AG09309 (cell line): ENCODE measurements at regions not wholly inside any gene's neighbourhood (a gene's known extent, or its start where the extent isn't known, plus 50 kb on each side); places are given as distances from the start of the nearest gene placed in this dataset.

Source experiments
- DNase-seq: peaks from one replicate; pipeline ENCODE4 v3.0.0-alpha.2; 2010; ENCODE audit warnings: low read depth
- H3K4me3 ChIP-seq: 2 replicates; pipeline ENCODE4 v1.5.1; 2011; ENCODE audit warnings: mild to moderate bottlenecking, low read depth, low read length, moderate library complexity; ENCODE audit not compliant: control insufficient read depth
- TF ChIP-seq, protein P1 (sequence below): IDR thresholded peaks from 2 replicates; pipeline ENCODE4 v1.5.1; 2011; ENCODE audit warnings: mild to moderate bottlenecking, low read depth, low read length, inconsistent platforms; ENCODE audit not compliant: insufficient read depth, control insufficient read depth; ENCODE audit errors: missing control alignments

DNA sequence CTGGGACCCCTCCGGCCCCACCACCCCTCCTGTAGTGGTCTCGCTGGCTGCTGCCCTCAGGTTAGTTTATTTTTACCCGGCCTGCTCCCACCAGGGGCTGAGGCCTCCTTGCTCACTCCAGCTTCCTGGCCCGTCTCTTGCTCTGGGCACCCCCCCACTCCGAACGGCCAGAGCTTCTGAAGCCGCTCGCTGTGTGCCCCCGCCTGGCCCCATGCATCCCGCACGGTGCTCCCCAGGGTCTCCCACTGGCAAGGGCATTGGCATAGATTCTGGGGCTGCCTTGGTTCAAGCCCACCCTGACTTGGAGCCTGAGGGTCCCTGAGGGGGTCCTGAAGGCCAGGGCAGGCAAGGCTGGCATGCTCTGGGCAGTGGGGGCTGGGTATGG, 186.4 kb downstream of the SEC14L1 start:
- TF ChIP-seq, protein P1, sequence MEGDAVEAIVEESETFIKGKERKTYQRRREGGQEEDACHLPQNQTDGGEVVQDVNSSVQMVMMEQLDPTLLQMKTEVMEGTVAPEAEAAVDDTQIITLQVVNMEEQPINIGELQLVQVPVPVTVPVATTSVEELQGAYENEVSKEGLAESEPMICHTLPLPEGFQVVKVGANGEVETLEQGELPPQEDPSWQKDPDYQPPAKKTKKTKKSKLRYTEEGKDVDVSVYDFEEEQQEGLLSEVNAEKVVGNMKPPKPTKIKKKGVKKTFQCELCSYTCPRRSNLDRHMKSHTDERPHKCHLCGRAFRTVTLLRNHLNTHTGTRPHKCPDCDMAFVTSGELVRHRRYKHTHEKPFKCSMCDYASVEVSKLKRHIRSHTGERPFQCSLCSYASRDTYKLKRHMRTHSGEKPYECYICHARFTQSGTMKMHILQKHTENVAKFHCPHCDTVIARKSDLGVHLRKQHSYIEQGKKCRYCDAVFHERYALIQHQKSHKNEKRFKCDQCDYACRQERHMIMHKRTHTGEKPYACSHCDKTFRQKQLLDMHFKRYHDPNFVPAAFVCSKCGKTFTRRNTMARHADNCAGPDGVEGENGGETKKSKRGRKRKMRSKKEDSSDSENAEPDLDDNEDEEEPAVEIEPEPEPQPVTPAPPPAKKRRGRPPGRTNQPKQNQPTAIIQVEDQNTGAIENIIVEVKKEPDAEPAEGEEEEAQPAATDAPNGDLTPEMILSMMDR: no peak
- no peak for DNase-seq
- H3K4me3 ChIP-seq: no peak overlapping the region

DNA sequence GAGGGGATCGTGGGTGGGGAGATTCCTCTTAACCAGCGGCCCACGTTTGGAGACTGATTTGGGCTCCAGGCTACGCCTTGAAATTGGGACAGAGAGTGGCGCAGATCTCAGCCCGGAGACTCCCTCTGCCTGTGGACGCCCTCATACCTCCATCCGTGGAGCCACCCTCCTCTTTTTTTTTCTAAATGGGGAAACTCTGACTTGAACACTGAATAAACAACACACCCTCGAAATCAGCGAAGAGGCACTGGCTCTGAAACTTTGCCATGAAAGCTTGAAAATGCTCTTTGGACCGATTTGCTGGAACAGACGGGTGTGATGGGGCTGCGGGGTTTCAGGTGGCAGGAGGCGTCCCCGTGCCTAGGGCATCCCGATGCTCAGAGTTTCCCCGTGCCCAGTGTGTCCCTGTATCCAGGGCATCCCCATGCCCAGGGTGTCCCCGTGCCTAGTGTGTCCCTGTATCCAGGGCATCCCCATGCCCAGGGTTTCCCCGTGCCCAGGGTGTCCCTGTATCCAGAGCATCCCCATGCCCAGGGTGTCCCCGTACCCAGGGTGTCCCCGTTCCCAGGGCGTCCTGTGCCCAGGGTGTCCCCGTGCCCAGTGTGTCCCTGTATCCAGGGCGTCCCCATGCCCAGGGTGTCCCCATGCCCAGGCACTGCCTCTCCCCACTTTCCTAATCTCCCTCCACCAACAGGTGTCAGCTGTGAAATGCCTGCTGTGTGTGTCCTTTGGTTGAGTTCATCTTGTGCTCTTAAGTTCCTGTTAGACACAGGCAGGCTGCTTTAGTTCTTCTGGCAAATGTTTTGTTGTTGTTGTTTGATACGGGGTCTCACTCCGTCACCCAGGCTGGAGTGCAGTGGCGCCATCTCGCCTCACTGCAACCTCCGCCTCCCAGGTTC, 187.0 kb downstream of the SEC14L1 start:
- DNase-seq: no peak
- H3K4me3 ChIP-seq: no peak overlapping the region
- TF ChIP-seq, protein P1: no peak

DNA sequence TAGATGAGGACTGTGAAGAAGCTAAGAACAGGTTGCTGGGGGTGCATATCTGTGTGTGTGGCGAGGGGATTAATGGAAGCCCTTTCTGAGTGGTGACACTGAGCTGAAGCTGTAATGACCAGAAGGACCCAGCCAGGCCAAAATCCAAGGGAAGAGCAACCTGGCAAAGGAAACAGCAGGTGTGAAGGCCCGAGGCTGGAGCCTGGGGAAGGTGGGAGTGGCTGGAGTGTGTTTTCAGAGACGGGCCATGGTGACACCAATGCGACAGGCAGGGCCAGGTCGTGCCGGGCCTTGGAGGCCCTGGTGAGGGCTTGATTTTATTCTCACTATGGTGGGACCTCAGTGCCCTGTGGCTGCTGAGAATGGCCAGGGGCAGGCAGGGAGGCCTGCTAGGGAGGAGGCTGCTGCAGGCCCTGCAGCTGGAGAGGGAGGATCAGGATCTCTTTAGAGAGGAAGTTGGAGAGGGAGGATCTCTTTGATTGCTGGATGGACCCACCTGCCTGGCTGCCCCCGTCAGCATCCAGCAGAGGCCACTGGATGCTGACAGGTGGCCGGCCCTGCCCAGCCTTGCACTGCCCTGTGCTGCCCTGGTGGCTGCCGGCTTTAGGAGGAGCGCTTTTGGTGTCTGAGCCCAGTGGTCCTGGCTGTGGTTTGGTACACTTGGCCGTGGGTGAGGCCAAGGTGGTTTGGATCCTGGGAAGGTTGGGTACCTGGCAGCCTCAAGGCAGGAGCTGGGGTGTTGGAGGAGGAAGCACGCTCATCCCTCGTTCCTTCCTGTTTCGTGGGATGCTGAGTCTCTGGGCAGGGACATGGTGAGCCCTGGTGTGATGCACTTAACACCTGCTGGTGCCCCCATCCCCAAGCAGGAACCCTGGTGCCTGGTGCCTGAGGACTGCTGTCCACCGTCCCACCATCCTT, 188.3 kb downstream of the SEC14L1 start:
- no peak for DNase-seq
- H3K4me3 ChIP-seq: no peak overlapping the region
- TF ChIP-seq, protein P1: no peak

DNA sequence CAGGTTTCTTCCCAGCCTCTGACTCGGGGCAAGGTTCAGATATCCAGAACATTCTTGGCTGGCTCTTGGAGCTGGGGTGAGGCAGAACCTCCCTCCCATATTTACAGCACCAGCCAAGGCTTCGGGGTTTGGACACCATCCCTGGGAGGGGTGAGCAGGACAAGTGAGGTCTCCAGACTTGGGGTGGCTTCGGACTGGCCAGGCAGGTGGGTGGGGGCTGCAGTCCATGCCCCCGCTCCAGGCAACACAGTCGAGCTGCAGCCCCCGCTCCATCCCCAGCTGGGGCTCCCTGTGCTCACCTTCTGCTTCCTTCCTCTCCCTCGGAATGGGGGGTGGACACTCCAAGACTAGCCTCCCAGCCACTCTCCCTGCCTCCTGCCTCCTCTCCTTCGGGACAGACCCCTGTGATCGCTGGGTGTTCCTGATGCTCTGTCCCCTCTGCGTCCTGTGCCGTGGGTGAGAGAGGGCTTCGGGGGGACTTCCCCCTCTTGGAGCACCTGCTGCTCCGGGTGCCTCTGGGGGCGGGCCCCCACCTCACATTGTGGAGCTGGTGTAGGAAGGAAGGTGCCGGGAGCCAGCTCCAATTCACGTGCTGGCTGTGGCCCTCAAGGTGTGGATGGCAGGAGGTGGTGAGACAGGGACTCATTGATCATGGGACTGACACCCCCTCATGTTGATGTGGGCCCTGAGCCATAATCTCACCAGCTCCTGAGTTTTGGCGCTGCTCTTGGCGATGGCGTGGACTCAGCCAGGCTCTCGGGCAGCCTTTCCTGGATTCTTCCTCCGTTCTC, 189.2 kb downstream of the SEC14L1 start:
- no peak for DNase-seq
- H3K4me3 ChIP-seq: no peak overlapping the region
- TF ChIP-seq, protein P1: no peak

DNA sequence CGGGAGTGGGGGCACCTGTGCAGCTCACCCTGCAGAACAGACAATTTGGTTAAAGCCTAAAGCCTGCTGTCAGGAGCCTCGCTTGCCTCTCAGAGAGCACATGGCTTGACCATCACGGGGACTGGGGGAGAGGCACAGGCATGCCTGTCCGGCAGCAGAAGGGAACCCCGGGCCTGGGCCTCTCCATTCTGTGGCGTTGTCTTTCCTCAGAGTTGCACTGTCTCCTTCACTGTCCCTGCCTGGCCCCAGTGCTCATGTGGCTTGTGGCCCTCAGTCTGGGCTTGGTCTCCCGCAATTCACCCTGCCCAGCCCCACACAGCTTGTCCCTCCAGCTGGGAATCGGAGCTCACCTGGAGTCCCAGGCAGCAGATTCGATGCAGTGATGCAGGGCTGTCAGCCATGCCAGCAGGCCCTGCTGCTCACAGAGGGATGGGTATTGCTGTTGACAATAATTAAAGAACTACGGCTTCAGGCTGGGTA, 189.9 kb downstream of the SEC14L1 start:
- no peak for DNase-seq
- TF ChIP-seq, protein P1: no peak
- H3K4me3 ChIP-seq: no peak overlapping the region
